ENCODE measurements at regions not wholly inside any gene's neighbourhood (a gene's known extent, or its start where the extent isn't known, plus 50 kb on each side); places are given as distances from the start of the nearest gene placed in this dataset.
A peak's percentile ranks its signal among the peaks of the same experiment; 100 is the strongest.
"Not testable (repeated sequence)": the region's sequence is repeated elsewhere in the genome, so short reads cannot be mapped to it uniquely, and the experiment has no call there.

DNA sequence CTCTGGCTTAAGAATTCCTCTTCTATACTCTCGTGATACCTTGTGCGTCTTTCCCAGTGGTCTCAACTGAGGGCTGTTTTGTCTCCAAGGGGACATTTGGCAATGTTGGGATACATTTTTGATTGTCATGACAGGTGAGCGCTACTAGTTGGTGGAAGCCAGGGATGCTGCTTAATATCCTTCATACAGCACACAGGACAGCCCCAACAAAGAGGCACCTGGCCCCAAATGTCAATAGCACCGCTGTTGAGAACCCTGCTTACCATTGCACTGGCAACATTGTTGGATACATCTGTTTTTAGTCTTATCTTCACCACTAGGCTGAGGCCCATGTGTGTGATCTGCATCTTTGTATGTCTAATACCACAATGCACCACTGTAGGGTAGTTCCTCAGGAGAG is 114.1 kb downstream of the C9orf152 start:
- DNase-seq (ENCODE audit: low spot score) = no peak

GRCh38 chr9:110095161-110095595 is 112.8 kb downstream of the C9orf152 start:
- DNase-seq (ENCODE audit: low spot score) = no peak

DNA sequence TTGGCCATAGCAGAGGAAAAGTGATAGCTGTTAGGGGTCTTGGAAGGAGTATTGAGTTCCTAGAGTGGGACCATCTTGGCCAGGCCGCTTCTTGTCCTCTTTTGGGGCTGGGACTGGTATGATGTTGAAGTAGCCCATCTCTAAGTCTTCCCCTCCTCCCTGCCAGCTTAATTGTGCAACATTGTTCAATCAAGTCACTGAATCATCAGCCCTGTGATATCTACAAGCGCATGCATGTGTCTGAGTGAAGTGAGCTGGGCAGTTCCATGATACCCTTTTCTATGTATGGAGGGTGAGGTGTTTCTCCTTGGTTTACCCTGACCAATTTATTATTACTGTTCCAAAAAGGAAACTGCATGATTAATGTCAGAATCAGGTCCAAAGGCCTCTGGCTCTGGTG is 112.2 kb downstream of the C9orf152 start:
- no peak for DNase-seq (ENCODE audit: low spot score)

DNA sequence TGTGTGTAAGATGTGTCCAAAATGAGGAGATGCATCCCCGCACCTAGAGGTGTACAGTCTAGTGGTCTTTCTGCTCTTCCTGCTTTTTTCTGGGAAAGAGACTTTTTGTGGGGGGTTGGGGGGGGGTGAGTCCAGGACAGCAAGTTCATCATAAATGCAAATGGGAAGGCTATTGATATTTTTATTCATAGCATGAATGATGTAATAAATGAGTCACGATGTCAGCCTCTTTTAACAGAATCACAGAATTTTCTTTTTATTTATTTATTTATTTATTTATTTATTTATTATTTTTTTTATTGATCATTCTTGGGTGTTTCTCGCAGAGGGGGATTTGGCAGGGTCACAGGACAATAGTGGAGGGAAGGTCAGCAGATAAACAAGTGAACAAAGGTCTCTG is 111.3 kb downstream of the C9orf152 start:
- DNase-seq (ENCODE audit: low spot score) = not testable (repeated sequence)

DNA sequence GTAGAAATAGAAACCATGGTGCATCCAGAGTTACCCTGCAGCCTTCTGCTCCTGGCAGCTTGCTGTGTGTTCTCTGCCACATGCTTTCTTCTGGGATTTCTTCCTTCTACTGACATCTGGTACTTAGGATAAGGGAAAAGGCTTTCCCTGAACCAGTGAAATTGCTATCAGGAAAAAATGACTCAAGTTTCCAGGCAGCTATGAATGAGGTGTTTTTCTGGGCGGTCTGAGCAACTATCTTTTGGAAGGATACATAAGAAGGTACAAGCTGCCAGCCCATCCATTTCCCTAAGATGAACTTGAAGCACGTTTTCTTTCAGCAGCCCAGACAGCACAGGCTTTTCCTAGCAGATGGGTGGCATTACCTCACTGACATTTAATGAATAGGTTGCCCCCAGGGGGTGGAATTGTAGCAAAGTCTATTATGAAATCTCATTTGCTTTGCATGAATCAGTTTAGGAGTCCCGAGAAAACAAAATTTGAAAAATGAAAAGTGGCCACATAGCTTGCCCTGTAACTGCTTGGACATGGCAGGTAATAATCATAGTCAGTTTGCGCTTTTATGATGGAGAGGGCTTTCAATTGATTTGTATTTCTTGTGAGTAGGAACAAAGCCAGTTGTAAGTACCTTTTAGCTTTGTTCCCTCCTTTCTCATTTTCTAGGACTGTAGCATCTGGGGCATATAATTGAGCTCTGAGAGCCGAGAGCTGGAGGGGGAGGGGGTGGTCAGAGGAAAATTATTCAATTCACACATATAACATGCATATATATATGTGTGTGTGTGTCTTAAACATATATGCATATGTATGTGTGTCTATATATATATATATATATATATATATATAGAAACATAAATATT is 108.5 kb downstream of the C9orf152 start:
- no peak for DNase-seq (ENCODE audit: low spot score)

- DNase-seq (ENCODE audit: low spot score) = no peak
Measured at GRCh38 chr9:110101531-110102161, 106.3 kb downstream of the C9orf152 start.

- DNase-seq (ENCODE audit: low spot score) = no peak
Measured at GRCh38 chr9:110103257-110103656, 104.7 kb downstream of the C9orf152 start.

GRCh38 chr9:110104261-110104809 is 103.6 kb downstream of the C9orf152 start:
- DNase-seq (ENCODE audit: low spot score) = no peak

- peak; percentile 55 for DNase-seq (ENCODE audit: low spot score)
Measured at GRCh38 chr9:110105107-110105506, 102.9 kb downstream of the C9orf152 start.

DNA sequence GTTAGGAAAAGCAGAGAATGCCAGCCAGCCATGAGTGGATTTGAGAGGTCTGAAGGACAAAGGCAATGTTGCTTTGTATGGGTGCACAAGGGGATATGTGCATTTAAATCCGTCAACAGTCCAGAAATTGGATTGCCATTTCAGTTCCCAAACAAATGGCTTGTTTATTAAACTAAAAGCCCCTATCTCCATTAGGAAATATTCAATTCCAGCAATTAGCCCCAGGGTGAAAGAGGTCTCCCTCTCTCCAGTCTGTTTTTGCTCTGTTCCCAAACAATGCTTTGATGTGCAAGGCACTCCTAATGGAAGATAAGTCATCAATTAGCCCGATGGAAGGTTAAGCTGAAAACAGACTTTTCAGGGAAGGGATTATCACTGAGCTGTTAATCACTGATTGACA is 101.3 kb downstream of the C9orf152 start:
- DNase-seq (ENCODE audit: low spot score) = no peak

- DNase-seq (ENCODE audit: low spot score) = no peak
Measured at GRCh38 chr9:110109333-110110092, 98.4 kb downstream of the C9orf152 start.

- no peak for DNase-seq (ENCODE audit: low spot score)
Measured at GRCh38 chr9:110110154-110110553, 97.8 kb downstream of the C9orf152 start.

- no peak for DNase-seq (ENCODE audit: low spot score)
Measured at GRCh38 chr9:110111868-110112267, 96.1 kb downstream of the C9orf152 start.

DNA sequence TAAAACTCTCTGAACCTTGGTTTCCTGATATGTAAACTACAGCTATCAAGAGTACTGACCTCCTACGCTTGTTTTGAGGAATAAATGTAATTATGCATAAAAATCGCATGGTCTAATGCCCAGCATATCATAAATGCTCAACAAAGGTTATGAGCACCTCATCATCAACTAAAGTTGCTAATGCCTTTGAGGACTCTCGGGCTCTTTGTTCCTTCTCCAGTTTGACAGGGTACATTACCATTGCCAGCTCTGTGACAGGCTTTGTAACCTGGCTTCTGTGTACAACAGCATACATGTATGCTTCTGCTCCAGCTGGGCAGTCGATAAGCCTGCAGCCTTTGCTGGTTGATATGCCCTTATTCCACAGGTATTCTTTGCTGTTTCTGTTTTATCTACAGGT is 95.2 kb downstream of the C9orf152 start:
- no peak for DNase-seq (ENCODE audit: low spot score)

GRCh38 chr9:110114086-110114858 is 93.7 kb downstream of the C9orf152 start:
- no peak for DNase-seq (ENCODE audit: low spot score)

- DNase-seq (ENCODE audit: low spot score) = no peak
Measured at GRCh38 chr9:110114859-110115201, 93.1 kb downstream of the C9orf152 start.

DNA sequence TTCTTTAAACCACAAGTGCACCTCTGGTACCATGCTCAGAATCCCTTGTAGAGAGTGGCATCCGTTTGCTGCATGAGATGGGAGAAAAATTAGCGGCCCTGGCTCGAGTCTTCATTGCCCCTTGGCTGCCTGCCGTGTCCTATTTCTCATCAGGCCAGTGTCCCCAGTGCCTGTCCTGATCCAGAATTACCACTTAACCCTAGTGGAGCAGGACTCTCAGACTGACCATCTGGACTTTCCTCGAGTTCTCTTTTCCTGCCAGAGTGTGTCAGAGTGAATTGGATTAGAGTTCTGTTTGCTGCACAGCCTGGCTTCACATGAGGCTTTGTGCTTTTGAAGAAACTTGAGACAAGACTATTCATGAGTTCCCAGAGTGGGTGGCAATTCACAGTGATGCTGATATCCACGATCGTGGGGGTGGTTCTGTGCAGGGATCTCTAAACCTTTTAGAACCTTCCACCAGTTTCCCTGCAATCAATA is 92.6 kb downstream of the C9orf152 start:
- DNase-seq (ENCODE audit: low spot score) = no peak

DNA sequence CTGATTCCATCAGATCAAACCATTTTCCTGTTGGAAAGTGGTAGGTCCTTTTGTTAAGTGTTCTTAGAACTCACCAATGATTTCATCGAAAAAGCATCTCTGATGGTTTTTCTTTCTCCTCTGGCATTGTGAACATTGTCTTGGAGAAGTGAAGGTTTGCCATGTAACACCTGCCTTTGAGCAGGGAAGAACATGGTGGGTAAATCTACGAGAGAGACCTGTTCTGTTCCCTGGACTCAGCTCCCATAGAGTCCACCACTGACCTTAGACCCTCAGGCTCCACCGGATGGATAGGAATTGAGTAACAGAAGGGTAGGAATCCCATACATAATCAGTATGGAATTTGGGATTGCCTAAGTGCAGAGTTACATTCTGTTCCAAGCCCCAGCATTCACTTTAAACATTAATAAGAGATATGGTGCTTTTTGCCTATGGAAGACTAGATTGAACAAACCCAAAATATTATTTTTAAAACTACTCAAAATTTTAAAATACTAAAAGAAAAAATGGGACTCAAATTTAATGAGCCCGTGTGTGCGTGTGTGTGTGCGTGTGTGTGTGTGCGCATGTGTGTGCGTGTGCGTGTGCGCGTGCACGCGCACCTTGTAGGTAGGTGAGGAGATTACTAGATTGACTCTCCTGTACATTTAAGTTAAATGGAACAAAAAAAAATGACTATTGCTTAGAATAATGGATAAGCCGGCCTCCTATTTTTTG is 92.0 kb downstream of the C9orf152 start:
- DNase-seq (ENCODE audit: low spot score) = peak; percentile 67

DNA sequence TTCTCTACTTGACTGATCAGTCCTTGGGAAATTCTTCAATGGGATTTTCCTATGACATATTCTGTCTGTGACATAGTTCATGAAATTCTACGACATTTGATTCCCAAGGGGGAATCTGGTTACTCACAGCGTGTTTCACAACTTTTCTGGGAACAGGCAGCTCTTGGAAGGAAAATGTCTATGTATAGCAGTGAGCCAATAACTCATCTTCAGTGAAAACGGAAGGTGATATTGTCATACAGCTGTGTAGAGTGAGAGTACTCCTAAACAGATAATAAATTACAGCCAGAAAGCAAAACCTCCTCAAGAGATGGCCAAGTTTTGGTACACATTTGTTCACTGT is 91.4 kb downstream of the C9orf152 start:
- peak; percentile 71 for DNase-seq (ENCODE audit: low spot score)

- no peak for DNase-seq (ENCODE audit: low spot score)
Measured at GRCh38 chr9:110121170-110121569, 86.8 kb downstream of the C9orf152 start.
